Effector memory CD8-positive, alpha-beta T cell (primary cell): ENCODE measurements at regions not wholly inside any gene's neighbourhood (a gene's known extent, or its start where the extent isn't known, plus 50 kb on each side); places are given as distances from the start of the nearest gene placed in this dataset.

Experiments used
- ATAC-seq: fragments of 150-1000 bp; cut with Tn5 transposase; replicated peaks from 2 replicates; pipeline ENCODE4 v1.10.0; 2021; ENCODE audit warnings: mild to moderate bottlenecking, moderate library complexity
- DNase-seq, 3 experiments: peaks; one replicate each; pipeline ENCODE4 v3.0.0; 2021
- H3K27ac Mint-ChIP-seq, 2 donors: one replicate each; pipeline ENCODE4 v1.8.0; 2022; ENCODE audit warnings: mild to moderate bottlenecking in 2 of 2, mixed read lengths in 2 of 2, moderate library complexity in 2 of 2
- H3K27me3 Mint-ChIP-seq, 2 donors: one replicate each; pipeline ENCODE4 v1.8.0; 2022; ENCODE audit warnings: mixed read lengths in 2 of 2
- H3K36me3 Mint-ChIP-seq: one replicate; pipeline ENCODE4 v1.8.0; 2022; ENCODE audit warnings: mild to moderate bottlenecking, moderate library complexity, mixed read lengths; ENCODE audit not compliant: insufficient read depth
- H3K4me1 Mint-ChIP-seq, 2 donors: one replicate each; pipeline ENCODE4 v1.8.0; 2022; ENCODE audit warnings: low read depth in 2 of 2, mixed read lengths in 2 of 2
- H3K4me3 Mint-ChIP-seq, 2 donors: one replicate each; pipeline ENCODE4 v1.8.0; 2022; ENCODE audit warnings: mild to moderate bottlenecking in 2 of 2, mixed read lengths in 2 of 2, moderate library complexity in 2 of 2
- H3K9me3 Mint-ChIP-seq, 2 donors: one replicate each; pipeline ENCODE4 v1.8.0; 2022; ENCODE audit warnings: mixed read lengths in 2 of 2

DNA sequence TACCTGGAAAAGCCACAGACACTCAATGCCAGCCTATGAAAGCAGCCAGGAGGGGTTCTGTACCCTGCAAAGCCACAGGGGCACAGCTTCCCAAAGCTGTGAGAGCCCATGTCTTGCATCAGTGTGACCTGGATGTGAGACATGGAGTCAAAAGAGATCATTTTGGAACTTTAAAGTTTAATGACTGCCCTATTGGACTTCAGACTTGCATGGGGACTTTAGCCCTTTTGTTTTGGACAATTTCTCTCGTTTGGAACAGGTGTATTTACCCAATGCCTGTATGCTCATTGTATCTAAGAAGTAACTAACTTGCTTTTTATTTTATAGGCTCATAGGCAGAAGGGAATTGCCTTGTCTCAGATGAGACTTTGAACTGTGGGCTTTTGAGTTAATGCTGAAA is 244.9 kb upstream of the TYRP1 start:
- ATAC-seq (no peak), DNase-seq (no peak)
- Mint-ChIP-seq H3K36me3 (no peaks in the 10 kb centered on the region), H3K9me3 (peaks cover 10 to 19% of the 10 kb centered on the region in 2 donors), H3K27ac (no peak overlapping the region), H3K4me3 (no peak overlapping the region), H3K4me1 (no peaks in the 10 kb centered on the region), H3K27me3 (no peaks in the 10 kb centered on the region)

DNA sequence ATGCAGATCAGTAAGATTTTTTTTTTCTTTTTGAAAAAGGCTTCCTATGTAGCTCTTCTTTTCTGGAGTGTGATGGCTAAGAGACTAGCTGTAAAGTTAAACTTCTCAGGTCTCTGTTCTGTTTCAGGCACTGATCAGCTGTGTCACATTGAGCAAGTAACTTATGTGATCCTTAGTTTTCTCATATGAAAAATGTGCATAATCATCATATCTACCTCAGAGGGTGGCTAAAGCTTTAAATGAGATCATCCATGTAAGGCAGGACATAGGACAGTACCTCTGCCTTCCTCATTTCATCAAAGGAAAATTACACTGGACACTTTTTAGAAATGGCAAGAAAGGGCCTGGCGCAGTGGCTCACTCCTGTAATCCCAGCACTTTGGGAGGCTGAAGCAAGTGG is 235.9 kb upstream of the TYRP1 start:
- no peak overlapping the region for H3K4me3 Mint-ChIP-seq
- H3K27ac Mint-ChIP-seq: no peak overlapping the region
- H3K9me3 Mint-ChIP-seq: peaks cover 20 to 26% of the 10 kb centered on the region in 2 donors
- ATAC-seq (no peak), DNase-seq (no peak)
- no peaks in the 10 kb centered on the region for H3K27me3 Mint-ChIP-seq
- peaks cover 3% of the 10 kb centered on the region for H3K36me3 Mint-ChIP-seq
- H3K4me1 Mint-ChIP-seq: no peaks in the 10 kb centered on the region

DNA sequence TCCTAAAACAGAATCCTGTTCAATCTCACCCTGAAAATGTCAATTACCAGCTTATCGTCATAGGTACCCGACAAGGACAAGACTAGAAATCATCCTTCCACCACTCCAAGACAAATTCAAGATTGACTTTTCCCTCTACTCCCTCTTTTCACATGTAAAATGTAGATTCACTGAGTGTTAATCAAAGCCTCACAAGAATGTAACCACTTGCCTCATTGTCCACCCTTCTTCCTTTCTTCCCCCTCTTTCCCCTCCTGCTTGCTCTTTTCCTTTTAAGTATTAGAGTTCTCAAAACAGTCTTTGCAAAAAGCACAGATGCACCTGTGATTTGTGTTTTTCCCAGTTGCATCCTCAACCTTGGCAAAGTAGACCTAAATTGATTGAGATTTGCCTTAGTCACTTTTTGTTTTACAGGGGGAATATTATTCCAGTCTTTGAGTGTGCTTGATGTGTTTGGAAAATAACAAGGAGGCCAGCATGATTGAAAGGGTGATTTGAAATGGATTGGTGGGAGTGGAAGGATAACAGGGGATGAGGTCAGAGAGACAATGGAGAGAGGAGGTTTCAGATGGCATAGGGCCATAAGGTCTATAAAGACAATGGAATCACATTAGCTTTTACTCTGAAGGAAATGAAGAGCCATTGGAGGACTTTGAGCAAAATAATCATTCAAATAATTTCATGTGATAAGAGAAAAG is 231.3 kb upstream of the TYRP1 start:
- Mint-ChIP-seq H3K9me3 (peaks cover 0 to 13% of the 10 kb centered on the region in 2 donors), H3K4me1 (no peaks in the 10 kb centered on the region), H3K36me3 (peaks cover 3% of the 10 kb centered on the region), H3K27me3 (no peaks in the 10 kb centered on the region), H3K27ac (no peak overlapping the region), H3K4me3 (no peak overlapping the region)
- DNase-seq (no peak), ATAC-seq (no peak)

DNA sequence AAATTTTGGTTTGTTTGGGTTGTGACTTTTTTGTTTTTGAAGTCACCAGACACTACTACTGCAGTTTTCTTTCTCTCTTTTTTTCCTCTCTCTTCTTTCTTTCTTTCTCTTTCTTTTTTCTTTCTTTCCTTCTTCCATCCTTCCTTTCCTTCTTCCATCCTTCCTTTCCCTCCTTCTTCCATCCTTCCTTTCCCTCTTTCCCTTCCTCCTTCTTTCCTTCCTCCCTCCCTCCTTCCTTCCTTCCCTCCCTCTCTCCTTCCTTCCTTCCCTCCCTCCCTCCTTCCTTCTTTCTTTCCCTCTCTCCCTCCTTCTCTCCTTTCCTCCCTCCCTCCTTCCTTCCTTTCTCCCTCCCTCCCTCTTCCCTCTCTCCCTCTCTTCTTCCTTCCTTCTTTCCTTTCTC is 230.3 kb upstream of the TYRP1 start:
- no peak overlapping the region for H3K4me3 Mint-ChIP-seq
- ATAC-seq (no peak), DNase-seq (no peak)
- H3K27me3 Mint-ChIP-seq: no peaks in the 10 kb centered on the region
- peaks cover 0 to 13% of the 10 kb centered on the region in 2 donors for H3K9me3 Mint-ChIP-seq
- no peaks in the 10 kb centered on the region for H3K4me1 Mint-ChIP-seq
- H3K27ac Mint-ChIP-seq: no peak overlapping the region
- H3K36me3 Mint-ChIP-seq: no peaks in the 10 kb centered on the region

DNA sequence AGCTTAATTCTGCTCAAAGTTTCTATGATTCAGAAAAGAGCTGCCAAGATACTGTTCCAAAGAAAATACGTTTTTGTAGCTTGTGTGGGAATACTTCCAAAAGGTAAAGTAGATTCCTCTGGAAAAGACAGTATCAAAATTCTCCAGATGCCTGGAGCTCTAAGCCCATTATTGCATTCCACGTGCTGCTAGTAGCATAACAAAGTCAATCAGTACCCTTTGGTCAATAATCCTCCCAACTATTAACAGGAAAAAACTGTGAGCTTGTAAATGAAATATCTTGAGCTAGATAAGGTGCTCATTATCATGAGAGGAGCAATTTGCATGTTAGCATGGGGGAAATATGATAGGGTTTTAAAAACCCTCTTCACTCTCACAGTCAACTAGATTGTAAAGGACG is 229.5 kb upstream of the TYRP1 start:
- no peaks in the 10 kb centered on the region for H3K27me3 Mint-ChIP-seq
- peaks cover under 1 to 10% of the 10 kb centered on the region in 2 donors for H3K9me3 Mint-ChIP-seq
- no peaks in the 10 kb centered on the region for H3K36me3 Mint-ChIP-seq
- DNase-seq (no peak), ATAC-seq (no peak)
- H3K4me1 Mint-ChIP-seq: no peaks in the 10 kb centered on the region
- no peak overlapping the region for H3K27ac Mint-ChIP-seq
- H3K4me3 Mint-ChIP-seq: no peak overlapping the region

DNA sequence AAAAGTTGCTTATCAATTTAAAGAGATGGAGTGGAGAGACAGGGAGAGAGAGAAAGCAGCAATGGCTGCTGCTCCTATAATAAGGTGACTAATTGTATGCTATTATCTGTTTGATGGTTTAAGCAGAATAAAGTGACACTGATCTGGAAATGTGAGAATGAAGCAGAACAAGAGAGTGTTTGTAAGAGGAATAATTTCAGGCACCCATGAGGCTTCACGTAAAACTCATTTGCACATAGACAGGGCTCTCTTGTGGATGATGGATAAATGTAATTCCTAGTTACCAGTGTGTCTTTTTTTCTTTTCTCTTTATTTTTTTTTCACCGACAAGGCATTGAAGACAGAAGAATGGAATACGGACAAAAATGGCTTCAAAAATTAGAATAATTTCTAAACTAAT is 228.8 kb upstream of the TYRP1 start:
- H3K27ac Mint-ChIP-seq: no peak overlapping the region
- no peaks in the 10 kb centered on the region for H3K27me3 Mint-ChIP-seq
- no peak overlapping the region for H3K4me3 Mint-ChIP-seq
- DNase-seq (no peak), ATAC-seq (no peak)
- H3K9me3 Mint-ChIP-seq: peaks cover 8 to 12% of the 10 kb centered on the region in 2 donors
- no peaks in the 10 kb centered on the region for H3K4me1 Mint-ChIP-seq
- H3K36me3 Mint-ChIP-seq: no peaks in the 10 kb centered on the region

DNA sequence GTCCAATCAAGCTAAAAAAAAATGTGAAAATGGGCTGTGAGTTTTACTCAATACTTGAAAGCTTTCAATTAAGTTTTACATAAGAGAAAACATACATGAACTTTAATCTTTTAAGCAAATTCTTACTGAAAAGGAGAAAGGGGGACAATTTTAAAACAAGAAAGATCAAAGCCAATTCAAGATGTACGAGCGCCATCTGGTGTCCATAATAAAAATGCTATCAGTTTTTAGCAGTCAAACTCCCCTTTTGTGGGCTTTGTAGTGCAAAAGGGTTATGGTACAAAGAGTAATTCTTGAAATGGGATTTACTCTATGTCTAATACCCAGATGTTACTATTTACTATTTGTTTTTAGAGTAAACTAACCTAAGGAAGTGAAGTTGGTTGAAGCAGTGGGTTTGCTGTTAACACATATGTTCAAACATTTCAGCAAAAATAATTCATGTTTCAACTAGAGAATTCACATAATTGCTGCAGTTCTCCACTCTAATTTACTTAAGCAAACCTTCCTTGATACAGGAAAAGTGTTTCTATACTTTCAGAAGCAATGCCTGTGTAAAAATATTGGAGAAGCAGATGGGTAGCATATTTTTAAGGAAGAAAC is 228.2 kb upstream of the TYRP1 start:
- no peak overlapping the region for H3K4me3 Mint-ChIP-seq
- no peaks in the 10 kb centered on the region for H3K27me3 Mint-ChIP-seq
- H3K36me3 Mint-ChIP-seq: no peaks in the 10 kb centered on the region
- ATAC-seq (no peak), DNase-seq (no peak)
- peaks cover 12% of the 10 kb centered on the region in 2 donors for H3K9me3 Mint-ChIP-seq
- H3K4me1 Mint-ChIP-seq: no peaks in the 10 kb centered on the region
- H3K27ac Mint-ChIP-seq: no peak overlapping the region

DNA sequence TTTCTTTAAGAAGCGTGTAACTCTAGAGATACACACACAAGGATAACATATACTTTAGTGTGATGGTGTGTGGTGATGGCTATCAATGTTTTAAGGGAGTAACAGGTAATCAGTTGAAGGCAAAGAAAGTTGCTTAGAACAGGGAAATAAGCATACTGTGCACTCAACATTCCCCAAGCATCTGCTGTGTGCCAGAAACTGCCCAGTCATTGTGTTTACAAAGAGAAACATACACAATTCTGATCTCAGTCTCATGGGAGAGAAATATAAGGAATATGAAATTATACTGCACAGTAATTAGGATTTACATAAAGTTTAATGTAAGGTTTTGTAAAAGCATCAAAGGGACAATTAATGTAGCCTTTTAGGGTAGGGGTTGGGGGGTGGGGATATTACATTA is 224.1 kb upstream of the TYRP1 start:
- H3K27ac Mint-ChIP-seq: no peak overlapping the region
- no peaks in the 10 kb centered on the region for H3K4me1 Mint-ChIP-seq
- H3K4me3 Mint-ChIP-seq: no peak overlapping the region
- no peaks in the 10 kb centered on the region for H3K27me3 Mint-ChIP-seq
- no peaks in the 10 kb centered on the region for H3K36me3 Mint-ChIP-seq
- no peak for ATAC-seq
- DNase-seq: no peak
- peaks cover 12 to 16% of the 10 kb centered on the region in 2 donors for H3K9me3 Mint-ChIP-seq

DNA sequence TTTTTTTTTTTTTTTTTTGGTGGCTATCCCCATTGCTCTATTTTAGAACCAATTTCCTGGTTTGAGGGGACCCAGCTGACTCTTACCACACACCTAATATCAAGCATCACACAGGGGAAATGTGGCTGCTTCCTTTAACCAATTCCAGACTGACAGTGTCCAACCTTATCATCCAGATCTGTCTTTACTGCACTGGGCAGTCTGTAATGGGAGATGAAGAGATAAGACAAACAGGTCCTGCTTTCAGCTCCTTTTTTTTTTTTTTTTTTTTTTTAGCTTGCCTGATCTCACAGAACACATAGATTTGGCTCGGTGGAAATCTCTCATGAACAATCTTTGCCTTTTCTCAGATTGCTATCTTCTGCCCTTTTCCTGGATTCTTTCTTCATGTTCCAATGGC is 198.8 kb upstream of the TYRP1 start:
- Mint-ChIP-seq H3K4me3 (no peak overlapping the region), H3K27me3 (no peaks in the 10 kb centered on the region), H3K4me1 (no peaks in the 10 kb centered on the region), H3K36me3 (no peaks in the 10 kb centered on the region), H3K9me3 (peaks cover 11 to 16% of the 10 kb centered on the region in 2 donors), H3K27ac (no peak overlapping the region)
- ATAC-seq (no peak), DNase-seq (no peak)

DNA sequence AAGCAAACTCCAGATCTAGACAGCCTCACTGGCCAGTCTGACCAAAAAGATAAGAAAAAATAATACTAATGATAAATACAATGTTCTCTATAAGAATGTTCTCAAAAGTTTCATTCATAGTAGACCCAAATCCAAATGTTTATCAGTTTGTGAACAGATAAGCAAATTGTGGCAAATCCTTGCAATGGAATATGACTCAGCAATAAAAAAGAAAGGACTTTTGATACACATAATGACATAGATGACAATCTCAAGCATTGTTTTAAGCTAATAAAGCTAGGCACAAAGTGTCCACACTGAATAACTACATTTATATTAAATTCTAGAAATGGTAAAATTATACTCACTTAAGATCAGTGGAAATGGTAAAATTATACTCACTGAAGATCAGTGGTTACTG is 195.4 kb upstream of the TYRP1 start:
- Mint-ChIP-seq H3K36me3 (no peaks in the 10 kb centered on the region), H3K27ac (no peak overlapping the region), H3K9me3 (peaks cover 4 to 7% of the 10 kb centered on the region in 2 donors), H3K4me1 (no peaks in the 10 kb centered on the region), H3K27me3 (no peaks in the 10 kb centered on the region), H3K4me3 (no peak overlapping the region)
- DNase-seq (no peak), ATAC-seq (no peak)

DNA sequence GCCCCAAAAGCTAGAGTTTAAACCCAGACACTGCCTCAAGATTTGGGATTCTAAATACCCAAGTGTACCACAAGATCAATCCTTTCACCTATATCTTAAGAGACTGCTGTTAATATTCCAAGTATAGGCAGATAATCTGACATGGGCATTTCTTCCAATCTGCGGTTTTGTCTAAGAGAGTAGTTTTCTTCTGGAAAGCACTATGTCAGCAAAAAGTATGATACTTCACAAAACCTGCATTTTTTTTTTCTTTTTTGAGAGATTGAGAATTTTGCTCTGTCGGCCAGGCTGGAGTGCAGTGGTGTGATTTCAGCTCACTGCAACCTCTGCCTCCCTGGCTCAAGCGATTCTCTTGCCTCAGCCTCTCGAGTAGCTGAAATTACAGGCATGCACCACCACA is 190.7 kb upstream of the TYRP1 start:
- Mint-ChIP-seq H3K27ac (no peak overlapping the region), H3K36me3 (no peaks in the 10 kb centered on the region), H3K9me3 (peaks cover 0 to 4% of the 10 kb centered on the region in 2 donors), H3K4me1 (no peaks in the 10 kb centered on the region), H3K27me3 (no peaks in the 10 kb centered on the region), H3K4me3 (no peak overlapping the region)
- no peak for ATAC-seq
- no peak for DNase-seq

DNA sequence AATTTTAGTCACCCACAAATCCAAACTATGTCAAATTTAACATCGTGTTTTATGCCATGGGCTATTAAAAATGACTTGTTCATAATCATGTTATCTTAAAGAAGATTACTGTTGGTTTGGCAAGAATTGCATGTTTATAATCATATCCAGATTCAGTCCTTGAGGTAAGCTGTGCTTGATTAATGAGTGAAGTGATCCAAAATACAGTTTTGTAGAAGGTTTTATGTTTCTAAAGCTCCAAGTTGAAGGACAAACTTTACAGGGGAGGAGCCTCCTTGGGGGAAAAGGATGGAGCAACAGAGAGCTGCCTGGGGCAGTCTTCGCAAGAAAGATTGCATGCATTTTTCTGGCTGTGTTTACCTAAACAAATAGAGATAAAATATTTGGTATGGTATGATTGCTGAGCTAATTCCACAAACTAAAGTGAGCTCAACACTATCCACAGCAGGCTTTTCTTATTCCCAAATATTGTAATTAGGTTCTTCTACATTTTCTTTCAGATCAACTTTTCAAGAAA is 189.5 kb upstream of the TYRP1 start:
- DNase-seq (no peak), ATAC-seq (no peak)
- no peaks in the 10 kb centered on the region for H3K36me3 Mint-ChIP-seq
- no peak overlapping the region for H3K27ac Mint-ChIP-seq
- H3K4me1 Mint-ChIP-seq: no peaks in the 10 kb centered on the region
- H3K9me3 Mint-ChIP-seq: peaks cover 0 to 6% of the 10 kb centered on the region in 2 donors
- no peak overlapping the region for H3K4me3 Mint-ChIP-seq
- H3K27me3 Mint-ChIP-seq: no peaks in the 10 kb centered on the region

DNA sequence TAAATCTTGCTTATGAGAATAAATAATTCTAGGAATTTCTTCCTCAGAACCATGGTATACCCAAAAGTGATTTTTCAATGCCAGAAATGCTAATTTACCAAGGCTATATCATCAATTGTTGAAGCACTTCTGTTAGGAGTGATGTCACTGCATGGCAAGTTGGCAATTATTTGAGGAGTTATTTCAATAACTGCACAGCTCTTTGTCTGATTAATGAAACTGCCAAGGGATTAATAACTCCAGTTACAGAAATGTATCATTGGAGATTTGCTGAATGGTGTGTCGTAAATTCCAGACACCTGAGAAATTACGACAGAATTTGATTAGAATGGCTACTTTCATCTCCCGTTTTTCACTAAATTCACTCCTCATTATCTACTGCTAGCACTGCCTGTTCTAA is 182.6 kb upstream of the TYRP1 start:
- no peak overlapping the region for H3K4me3 Mint-ChIP-seq
- no peaks in the 10 kb centered on the region for H3K4me1 Mint-ChIP-seq
- no peak overlapping the region for H3K27ac Mint-ChIP-seq
- H3K27me3 Mint-ChIP-seq: no peaks in the 10 kb centered on the region
- no peak for DNase-seq
- peaks cover 0 to 8% of the 10 kb centered on the region in 2 donors for H3K9me3 Mint-ChIP-seq
- ATAC-seq: no peak
- H3K36me3 Mint-ChIP-seq: no peaks in the 10 kb centered on the region

DNA sequence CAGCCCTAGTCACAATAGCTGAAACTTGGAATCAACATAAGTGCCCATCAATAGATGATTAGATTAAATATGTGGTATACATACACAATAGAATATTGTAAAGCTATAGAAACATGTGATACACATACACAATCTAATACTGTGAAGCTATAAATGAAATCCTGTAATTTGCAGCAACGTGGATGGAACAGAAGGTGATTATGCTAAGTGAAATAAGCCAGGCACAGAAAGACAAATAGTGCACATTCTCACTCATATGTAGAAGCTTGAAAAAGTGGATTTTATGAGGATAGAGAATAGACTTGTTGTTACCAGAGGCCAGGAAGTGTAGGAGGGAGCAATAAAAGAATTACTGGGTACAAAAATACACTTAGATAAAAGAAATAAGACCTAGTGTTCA is 181.5 kb upstream of the TYRP1 start:
- no peak overlapping the region for H3K4me3 Mint-ChIP-seq
- ATAC-seq (no peak), DNase-seq (no peak)
- no peaks in the 10 kb centered on the region for H3K36me3 Mint-ChIP-seq
- H3K4me1 Mint-ChIP-seq: no peaks in the 10 kb centered on the region
- no peaks in the 10 kb centered on the region for H3K27me3 Mint-ChIP-seq
- no peak overlapping the region for H3K27ac Mint-ChIP-seq
- peaks cover 0 to 5% of the 10 kb centered on the region in 2 donors for H3K9me3 Mint-ChIP-seq
